K562 (cell line): ENCODE measurements at regions not wholly inside any gene's neighbourhood (a gene's known extent, or its start where the extent isn't known, plus 50 kb on each side); places are given as distances from the start of the nearest gene placed in this dataset.
A peak's percentile ranks its signal among the peaks of the same experiment; 100 is the strongest.

ENCODE experiments used
- ATAC-seq: fragments of 200-7000 bp; cut with Tn5 transposase; 3 replicates; pipeline ENCODE4 v1.9.1; 2020; ENCODE audit warnings: moderate library complexity
- BruUV-seq: library from RNA; stranded (reverse); fragments of 400-500 nt; replicated peaks from 2 replicates; lab custom pipeline; 2021; lab: Mats Ljungman, UMichigan
- CTCF ChIA-PET: fragments of 300-600 bp; formaldehyde crosslinking; extraction: SDS; loops from one replicate; lab custom pipeline; 2021; ENCODE audit warnings: low intra/inter-chr PET ratio; lab: Yijun Ruan, JAX
- POLR2A ChIA-PET: fragments of 300-600, 350-650 bp; sonication (Branson Sonifier 250); formaldehyde crosslinking; extraction: SDS; loops from one replicate; lab custom pipeline; 2021; ENCODE audit warnings: antibody characterized with exemption, inconsistent platforms; lab: Yijun Ruan, JAX
- DNase-seq, 4 experiments: peaks; one replicate each; pipeline versions ENCODE4 v3.0.0 to v3.0.0-alpha.2; 2011 to 2018; ENCODE audit warnings: low spot score in 3 of 4, mixed read lengths in 3 of 4; ENCODE audit errors: extremely low read depth in 1 of 4
- FAIRE-seq: peaks from 2 replicates; lab custom pipeline; 2011; peaks lifted over from hg19 to GRCh38; lab: Jason Lieb, UNC
- H2AFZ ChIP-seq: 2 replicates; pipeline ENCODE4 v1.6.0; 2011; ENCODE audit warnings: low read depth, low read length, control low read depth, inconsistent platforms
- H3K27ac ChIP-seq: fragments of 200-600 bp; 3 replicates; pipeline ENCODE4 v1.8.0; 2011; ENCODE audit warnings: low read depth, mild to moderate bottlenecking, control low read depth, inconsistent platforms, low read length, moderate library complexity, mixed read lengths; ENCODE audit errors: extremely low read depth
- H3K27me3 ChIP-seq, 2 experiments: fragments of 300-600 bp in 1 of 2; 2 replicates in 1 of 2; 3 replicates in 1 of 2; pipeline versions ENCODE4 v1.6.0 to v1.8.0; 2011; ENCODE audit warnings: inconsistent platforms in 2 of 2, low read length in 2 of 2, mild to moderate bottlenecking in 1 of 2, mixed read lengths in 1 of 2, moderate library complexity in 1 of 2; ENCODE audit not compliant: control insufficient read depth in 2 of 2, insufficient read depth in 2 of 2
- H3K36me3 ChIP-seq: fragments of 300-600 bp; 3 replicates; pipeline ENCODE4 v1.8.0; 2011; ENCODE audit warnings: mild to moderate bottlenecking, low read length, inconsistent platforms; ENCODE audit not compliant: control insufficient read depth, insufficient read depth
- H3K4me1 ChIP-seq, 2 experiments: fragments of 200-600 bp in 1 of 2; replicated peaks in 1 of 2; 2 replicates in 1 of 2; 3 replicates in 1 of 2; pipeline versions ENCODE4 v1.5.1 to v1.8.0; 2011; ENCODE audit warnings: inconsistent platforms in 2 of 2, low read length in 2 of 2, mild to moderate bottlenecking in 1 of 2, mixed read lengths in 1 of 2, moderate library complexity in 1 of 2; ENCODE audit not compliant: control insufficient read depth in 2 of 2, insufficient read depth in 2 of 2
- H3K4me2 ChIP-seq: 2 replicates; pipeline ENCODE4 v1.6.1; 2011; ENCODE audit warnings: low read length, control low read depth, inconsistent platforms, mixed read lengths; ENCODE audit not compliant: insufficient read depth
- H3K4me3 ChIP-seq: fragments of 200-600 bp; sonication (generic), shearing (Covaris generic); 2 replicates; pipeline ENCODE4 v1.5.1; 2016; ENCODE audit warnings: control low read depth, inconsistent platforms
- H3K79me2 ChIP-seq: fragments of 200-600 bp; 3 replicates; pipeline ENCODE4 v1.8.0; 2011; ENCODE audit warnings: low read length, inconsistent platforms; ENCODE audit not compliant: control insufficient read depth, insufficient read depth
- H3K9ac ChIP-seq, 2 experiments: 2 replicates each; pipeline versions ENCODE4 v1.6.0 to v1.6.1; 2011; ENCODE audit warnings: low read depth in 2 of 2, low read length in 2 of 2, control low read depth in 1 of 2, inconsistent platforms in 1 of 2, mild to moderate bottlenecking in 1 of 2, mixed read lengths in 1 of 2; ENCODE audit not compliant: insufficient read depth in 1 of 2
- H3K9me1 ChIP-seq: one replicate; pipeline ENCODE4 v1.6.0; 2011; ENCODE audit warnings: inconsistent platforms, mild to moderate bottlenecking, low read length, moderate library complexity; ENCODE audit not compliant: control insufficient read depth, insufficient read depth
- H3K9me3 ChIP-seq: replicated peaks from 2 replicates; pipeline ENCODE4 v1.5.1; 2011; ENCODE audit warnings: low read depth, low read length, inconsistent platforms; ENCODE audit not compliant: control insufficient read depth, insufficient read depth
- H4K20me1 ChIP-seq: replicated peaks from 2 replicates; pipeline ENCODE4 v1.6.1; 2011; ENCODE audit warnings: low read length, inconsistent platforms, mixed read lengths; ENCODE audit not compliant: control insufficient read depth, insufficient read depth
- NELFE ChIP-seq: IDR thresholded peaks from 2 replicates; pipeline ENCODE4 v1.6.1; 2011; ENCODE audit warnings: mild to moderate bottlenecking; ENCODE audit not compliant: insufficient read depth, insufficient read length
- NR0B1 ChIP-seq: fragments of 450-650 bp; IDR thresholded peaks from one replicate; pipeline ENCODE4 v1.6.1; 2018; ENCODE audit warnings: mild to moderate bottlenecking, moderate library complexity; ENCODE audit not compliant: partially characterized antibody
- NR3C1 ChIP-seq: sonication (generic); formaldehyde crosslinking; IDR thresholded peaks from 2 replicates; pipeline ENCODE4 v1.8.1; 2022; ENCODE audit warnings: missing genetic modification reagents
- ZNF121 ChIP-seq: sonication (generic); formaldehyde crosslinking; conservative IDR thresholded peaks from 2 replicates; pipeline ENCODE4 v1.8.0; 2022; ENCODE audit warnings: missing genetic modification reagents
- ZNF253 ChIP-seq: fragments of 250-450 bp; sonication (Bioruptor Pico); conservative IDR thresholded peaks from 2 replicates; pipeline ENCODE4 v1.6.1; 2021; ENCODE audit warnings: mild to moderate bottlenecking
- ZNF280A ChIP-seq: fragments of 450-650 bp; IDR thresholded peaks from 2 replicates; pipeline ENCODE4 v1.6.1; 2018; ENCODE audit warnings: mild to moderate bottlenecking, low read depth; ENCODE audit not compliant: partially characterized antibody
- ZNF512 ChIP-seq: IDR thresholded peaks from 2 replicates; pipeline ENCODE4 v1.6.1; 2016; ENCODE audit warnings: missing genetic modification characterization, missing compliant biosample characterization
- ZNF778 ChIP-seq: fragments of 450-650 bp; formaldehyde crosslinking; IDR thresholded peaks from 2 replicates; pipeline ENCODE4 v1.4.0; 2020; ENCODE audit warnings: mild to moderate bottlenecking, moderate library complexity
- whole genome bisulfite sequencing: fragments of 100-300 bp; shearing (Covaris generic); methylation state at CpG from one replicate; pipeline ENCODE4 v1.1.6; 2016; ENCODE audit warnings: low coverage, mixed read lengths; ENCODE audit not compliant: insufficient coverage; ENCODE audit errors: missing lambda C conversion rate; 5-methylcytosine and 5-hydroxymethylcytosine counted together
- in situ Hi-C: fragments of 300-500 bp; cut with MboI; formaldehyde crosslinking; loops from 4 replicates; pipeline ENCODE4 v1.15.0; 2018; ENCODE audit warnings: inconsistent platforms, mixed read lengths
- intact Hi-C: fragments of 100-400 bp; cut with micrococcal nuclease; formaldehyde crosslinking; loops from 2 replicates; pipeline ENCODE4 v1.14.2; 2022
- TF ChIP-seq, protein P1 (sequence below): fragments of 250-450 bp; sonication (Bioruptor Pico); IDR thresholded peaks from 2 replicates; pipeline ENCODE4 v1.4.0; 2020
- TF ChIP-seq, protein P2 (sequence below): fragments of 250-450 bp; sonication (Bioruptor Pico); IDR thresholded peaks from 2 replicates; pipeline ENCODE4 v1.5.0; 2021

DNA sequence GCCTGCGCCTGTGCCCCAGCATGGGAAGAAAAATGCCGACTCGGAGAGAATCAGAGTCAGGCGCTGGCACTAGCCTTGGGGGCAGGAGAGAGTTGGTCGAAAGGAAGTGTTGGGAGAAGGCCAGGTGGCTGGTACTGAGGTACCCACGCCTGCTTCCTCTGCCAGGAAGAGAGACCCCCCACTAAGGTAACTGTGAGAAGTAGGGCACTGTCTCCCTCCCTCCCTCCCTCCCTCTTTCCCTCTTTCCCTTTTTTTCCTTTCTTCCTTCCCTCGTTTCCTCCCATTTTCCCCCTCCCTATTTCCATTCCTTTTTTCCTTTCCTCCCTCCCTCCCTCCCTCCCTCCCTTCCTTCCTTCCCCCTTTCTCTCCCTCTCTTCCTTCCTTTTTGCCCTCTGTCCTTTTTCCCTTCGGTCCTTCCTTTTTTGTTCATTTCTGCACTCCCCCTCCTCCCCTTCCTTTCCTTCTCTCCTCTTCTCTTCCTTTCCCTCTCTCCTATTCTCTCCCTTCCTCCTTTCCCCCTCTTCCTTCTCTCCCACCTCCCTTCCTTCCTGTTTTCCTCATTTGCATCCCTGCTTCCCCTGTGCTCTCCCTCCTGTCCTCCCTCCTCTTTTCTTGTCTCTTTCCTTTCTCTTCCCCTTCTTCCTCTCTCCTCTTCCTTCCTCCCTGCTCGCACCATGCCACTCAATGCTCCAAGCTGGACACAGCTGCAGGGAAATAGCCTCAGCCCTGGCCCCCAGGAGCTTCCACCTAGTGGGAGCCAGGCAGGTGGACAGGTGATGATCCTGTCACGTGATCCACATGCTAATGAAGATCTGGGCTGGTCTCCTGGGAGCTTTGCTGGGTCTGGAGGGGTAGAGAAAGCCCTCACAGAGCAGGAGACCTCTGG, 148.0 kb downstream of the DHX35 start:
- DNase-seq (no peak), FAIRE-seq (no peak), ATAC-seq (no peak)
- H3K4me3 ChIP-seq, result no peak overlapping the region
- H3K27ac ChIP-seq, result no peak overlapping the region
- no peak overlapping the region for H3K4me2 ChIP-seq
- no peak overlapping the region for H2AFZ ChIP-seq
- CTCF ChIA-PET, result no interaction called here
- H3K79me2 ChIP-seq, result no peaks in the 10 kb centered on the region
- no TSS peak for BruUV-seq
- no peaks in the 10 kb centered on the region; the same call in 1 of the 2 replicates for H4K20me1 ChIP-seq
- intact Hi-C loops (loop anchor here (5.0 kb wide), 1 partner anchor 157 kb away; no protein-coding TSS in a partner anchor), in situ Hi-C loops (no loop called here)
- H3K27me3 ChIP-seq, result no peaks in the 10 kb centered on the region
- WGBS, result 1% methylated on average over 9 of the region's 10 CpGs
- H3K9me3 ChIP-seq, result no peaks in the 10 kb centered on the region
- H3K9ac ChIP-seq, result no peak overlapping the region
- no peaks in the 10 kb centered on the region for H3K4me1 ChIP-seq
- no peaks in the 10 kb centered on the region for H3K9me1 ChIP-seq
- H3K36me3 ChIP-seq, result no peaks in the 10 kb centered on the region
- POLR2A ChIA-PET, result no interaction called here
- TF ChIP-seq ZNF121 (CRISPR knock-in tag) (no peak), ZNF280A (no peak), ZNF512 (tag) (0 out of 2 replicates have a peak, but pooled peaks have one; percentile 33), NR0B1 (no peak), NR3C1 (CRISPR knock-in tag) (no peak), NELFE (no peak), ZNF253 (no peak), ZNF778 (CRISPR knock-in tag) (no peak)
- TF ChIP-seq, protein P1, sequence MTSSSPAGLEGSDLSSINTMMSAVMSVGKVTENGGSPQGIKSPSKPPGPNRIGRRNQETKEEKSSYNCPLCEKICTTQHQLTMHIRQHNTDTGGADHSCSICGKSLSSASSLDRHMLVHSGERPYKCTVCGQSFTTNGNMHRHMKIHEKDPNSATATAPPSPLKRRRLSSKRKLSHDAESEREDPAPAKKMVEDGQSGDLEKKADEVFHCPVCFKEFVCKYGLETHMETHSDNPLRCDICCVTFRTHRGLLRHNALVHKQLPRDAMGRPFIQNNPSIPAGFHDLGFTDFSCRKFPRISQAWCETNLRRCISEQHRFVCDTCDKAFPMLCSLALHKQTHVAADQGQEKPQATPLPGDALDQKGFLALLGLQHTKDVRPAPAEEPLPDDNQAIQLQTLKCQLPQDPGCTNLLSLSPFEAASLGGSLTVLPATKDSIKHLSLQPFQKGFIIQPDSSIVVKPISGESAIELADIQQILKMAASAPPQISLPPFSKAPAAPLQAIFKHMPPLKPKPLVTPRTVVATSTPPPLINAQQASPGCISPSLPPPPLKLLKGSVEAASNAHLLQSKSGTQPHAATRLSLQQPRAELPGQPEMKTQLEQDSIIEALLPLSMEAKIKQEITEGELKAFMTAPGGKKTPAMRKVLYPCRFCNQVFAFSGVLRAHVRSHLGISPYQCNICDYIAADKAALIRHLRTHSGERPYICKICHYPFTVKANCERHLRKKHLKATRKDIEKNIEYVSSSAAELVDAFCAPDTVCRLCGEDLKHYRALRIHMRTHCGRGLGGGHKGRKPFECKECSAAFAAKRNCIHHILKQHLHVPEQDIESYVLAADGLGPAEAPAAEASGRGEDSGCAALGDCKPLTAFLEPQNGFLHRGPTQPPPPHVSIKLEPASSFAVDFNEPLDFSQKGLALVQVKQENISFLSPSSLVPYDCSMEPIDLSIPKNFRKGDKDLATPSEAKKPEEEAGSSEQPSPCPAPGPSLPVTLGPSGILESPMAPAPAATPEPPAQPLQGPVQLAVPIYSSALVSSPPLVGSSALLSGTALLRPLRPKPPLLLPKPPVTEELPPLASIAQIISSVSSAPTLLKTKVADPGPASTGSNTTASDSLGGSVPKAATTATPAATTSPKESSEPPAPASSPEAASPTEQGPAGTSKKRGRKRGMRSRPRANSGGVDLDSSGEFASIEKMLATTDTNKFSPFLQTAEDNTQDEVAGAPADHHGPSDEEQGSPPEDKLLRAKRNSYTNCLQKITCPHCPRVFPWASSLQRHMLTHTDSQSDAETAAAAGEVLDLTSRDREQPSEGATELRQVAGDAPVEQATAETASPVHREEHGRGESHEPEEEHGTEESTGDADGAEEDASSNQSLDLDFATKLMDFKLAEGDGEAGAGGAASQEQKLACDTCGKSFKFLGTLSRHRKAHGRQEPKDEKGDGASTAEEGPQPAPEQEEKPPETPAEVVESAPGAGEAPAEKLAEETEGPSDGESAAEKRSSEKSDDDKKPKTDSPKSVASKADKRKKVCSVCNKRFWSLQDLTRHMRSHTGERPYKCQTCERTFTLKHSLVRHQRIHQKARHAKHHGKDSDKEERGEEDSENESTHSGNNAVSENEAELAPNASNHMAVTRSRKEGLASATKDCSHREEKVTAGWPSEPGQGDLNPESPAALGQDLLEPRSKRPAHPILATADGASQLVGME (CRISPR knock-in tag), result no peak
- TF ChIP-seq, protein P2, sequence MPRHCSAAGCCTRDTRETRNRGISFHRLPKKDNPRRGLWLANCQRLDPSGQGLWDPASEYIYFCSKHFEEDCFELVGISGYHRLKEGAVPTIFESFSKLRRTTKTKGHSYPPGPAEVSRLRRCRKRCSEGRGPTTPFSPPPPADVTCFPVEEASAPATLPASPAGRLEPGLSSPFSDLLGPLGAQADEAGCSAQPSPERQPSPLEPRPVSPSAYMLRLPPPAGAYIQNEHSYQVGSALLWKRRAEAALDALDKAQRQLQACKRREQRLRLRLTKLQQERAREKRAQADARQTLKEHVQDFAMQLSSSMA, result no peak
